OCI-LY1 (cell line): ENCODE measurements at regions not wholly inside any gene's neighbourhood (a gene's known extent, or its start where the extent isn't known, plus 50 kb on each side); places are given as distances from the start of the nearest gene placed in this dataset.

Experiments used
- CTCF ChIP-seq: fragments of 200-600 bp; sonication (generic), shearing (Covaris generic); IDR thresholded peaks from 2 replicates; pipeline ENCODE4 v1.5.1; 2017; ENCODE audit warnings: mild to moderate bottlenecking, antibody characterized with exemption, low read length, moderate library complexity, mixed read lengths
- EZH2 ChIP-seq: fragments of 200-600 bp; sonication (generic), shearing (Covaris generic); IDR thresholded peaks from 2 replicates; pipeline ENCODE4 v1.8.0; 2017; ENCODE audit warnings: borderline replicate concordance, mixed run types, mild to moderate bottlenecking, antibody characterized with exemption, low read length, moderate library complexity, mixed read lengths

- TF ChIP-seq CTCF (no peak), EZH2 (no peak)
Observed at GRCh38 chr12:11482955-11483354, 87.6 kb upstream of the PRB2 start.
